HEK293T (cell line): ENCODE measurements at regions not wholly inside any gene's neighbourhood (a gene's known extent, or its start where the extent isn't known, plus 50 kb on each side); places are given as distances from the start of the nearest gene placed in this dataset.

Experiments
- BHLHE40 ChIP-seq: fragments of 450-650 bp; IDR thresholded peaks from 2 replicates; pipeline ENCODE4 v1.6.1; 2016; ENCODE audit warnings: mild to moderate bottlenecking, moderate library complexity, borderline replicate concordance
- CTBP1 ChIP-seq: fragments of 450-650 bp; IDR thresholded peaks from 2 replicates; pipeline ENCODE4 v1.6.1; 2016; ENCODE audit warnings: borderline replicate concordance
- FOXA1 ChIP-seq: fragments of 450-650 bp; IDR thresholded peaks from 2 replicates; pipeline ENCODE4 v1.6.1; 2016; ENCODE audit warnings: mild to moderate bottlenecking
- FOXM1 ChIP-seq: fragments of 450-650 bp; IDR thresholded peaks from 2 replicates; pipeline ENCODE4 v1.6.1; 2017; ENCODE audit warnings: mild to moderate bottlenecking, borderline replicate concordance
- HDGF ChIP-seq: fragments of 450-650 bp; IDR thresholded peaks from 2 replicates; pipeline ENCODE4 v1.6.1; 2017; ENCODE audit warnings: antibody characterized with exemption, borderline replicate concordance
- LEF1 ChIP-seq: fragments of 450-650 bp; IDR thresholded peaks from 2 replicates; pipeline ENCODE4 v1.6.1; 2017; ENCODE audit warnings: mild to moderate bottlenecking, borderline replicate concordance
- NFRKB ChIP-seq: fragments of 450-650 bp; IDR thresholded peaks from 2 replicates; pipeline ENCODE4 v1.6.1; 2016; ENCODE audit warnings: mild to moderate bottlenecking, moderate library complexity
- SP1 ChIP-seq: fragments of 450-650 bp; IDR thresholded peaks from 2 replicates; pipeline ENCODE4 v1.6.1; 2017
- SUZ12 ChIP-seq: fragments of 450-650 bp; IDR thresholded peaks from 2 replicates; pipeline ENCODE4 v1.6.1; 2016; ENCODE audit warnings: mild to moderate bottlenecking
- TARDBP ChIP-seq: fragments of 450-650 bp; IDR thresholded peaks from 2 replicates; pipeline ENCODE4 v1.6.1; 2016
- ZNF384 ChIP-seq: fragments of 450-650 bp; IDR thresholded peaks from 2 replicates; pipeline ENCODE4 v1.6.1; 2016
- TF ChIP-seq, protein P1 (sequence below): fragments of 450-650 bp; IDR thresholded peaks from 2 replicates; pipeline ENCODE4 v1.6.1; 2016

DNA sequence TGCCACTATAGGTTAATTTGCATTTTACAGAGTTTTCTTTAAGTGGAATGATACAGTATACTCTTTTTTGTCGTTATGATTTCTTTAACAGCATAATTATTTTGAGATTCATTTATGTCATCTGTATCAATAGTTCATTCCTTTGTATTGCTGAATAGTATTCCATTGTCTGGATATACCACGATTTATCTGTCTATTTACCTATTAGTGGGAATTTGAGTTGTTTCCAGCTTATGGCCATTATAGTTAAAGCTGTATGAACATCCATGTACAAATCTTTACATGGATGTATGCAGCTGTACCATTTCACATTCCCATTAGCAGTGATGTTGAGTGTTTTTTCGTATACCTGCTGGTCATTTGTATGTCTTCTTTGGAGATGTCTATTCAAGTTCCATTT lies 163.9 kb downstream of the ETNK1 start:
- no peak for TF ChIP-seq HDGF
- TF ChIP-seq ZNF384, result no peak
- no peak for TF ChIP-seq BHLHE40
- TF ChIP-seq SUZ12, result no peak
- no peak for TF ChIP-seq FOXM1
- TF ChIP-seq SP1, result no peak
- TF ChIP-seq FOXA1, result no peak
- no peak for TF ChIP-seq NFRKB
- no peak for TF ChIP-seq TARDBP
- no peak for TF ChIP-seq LEF1
- TF ChIP-seq, protein P1, sequence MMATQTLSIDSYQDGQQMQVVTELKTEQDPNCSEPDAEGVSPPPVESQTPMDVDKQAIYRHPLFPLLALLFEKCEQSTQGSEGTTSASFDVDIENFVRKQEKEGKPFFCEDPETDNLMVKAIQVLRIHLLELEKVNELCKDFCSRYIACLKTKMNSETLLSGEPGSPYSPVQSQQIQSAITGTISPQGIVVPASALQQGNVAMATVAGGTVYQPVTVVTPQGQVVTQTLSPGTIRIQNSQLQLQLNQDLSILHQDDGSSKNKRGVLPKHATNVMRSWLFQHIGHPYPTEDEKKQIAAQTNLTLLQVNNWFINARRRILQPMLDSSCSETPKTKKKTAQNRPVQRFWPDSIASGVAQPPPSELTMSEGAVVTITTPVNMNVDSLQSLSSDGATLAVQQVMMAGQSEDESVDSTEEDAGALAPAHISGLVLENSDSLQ, result no peak
- TF ChIP-seq CTBP1, result no peak
